ENCODE measurements at regions not wholly inside any gene's neighbourhood (a gene's known extent, or its start where the extent isn't known, plus 50 kb on each side); places are given as distances from the start of the nearest gene placed in this dataset.

- TF ChIP-seq CTCF (conservative IDR thresholded peaks at IDR 0.05; ENCODE audit: low read depth) = no peak
- CTCF ChIA-PET = no interaction called here
- H3K27ac ChIP-seq = no peak overlapping the region
- POLR2A ChIA-PET (ENCODE audit: low non-redundant PET) = no interaction called here
- DNase-seq (ENCODE audit: low spot score) = no peak
These were observed 67.8 kb downstream of the SHANK2 start for GRCh38 chr11:71184421-71185210.

GRCh38 chr11:71183878-71184277, 68.5 kb downstream of the SHANK2 start:
- DNase-seq (ENCODE audit: low spot score) = no peak
- TF ChIP-seq CTCF (conservative IDR thresholded peaks at IDR 0.05; ENCODE audit: low read depth) = no peak
- POLR2A ChIA-PET (ENCODE audit: low non-redundant PET) = no interaction called here

GRCh38 chr11:71182791-71183677, 69.3 kb downstream of the SHANK2 start:
- TF ChIP-seq CTCF (conservative IDR thresholded peaks at IDR 0.05; ENCODE audit: low read depth) = no peak
- H3K27ac ChIP-seq = no peak overlapping the region
- CTCF ChIA-PET = interaction anchor here (0.6 kb wide), 1 partner anchor 189 kb away, joined by 3 read pairs; no protein-coding TSS in a partner anchor
- POLR2A ChIA-PET (ENCODE audit: low non-redundant PET) = no interaction called here
- no peak for DNase-seq (ENCODE audit: low spot score)

More at GRCh38 chr11:71183878-71184277, 68.5 kb downstream of the SHANK2 start:
- CTCF ChIA-PET = interaction anchor here (0.6 kb wide), 1 partner anchor 188 kb away, joined by 3 read pairs; no protein-coding TSS in a partner anchor
- H3K27ac ChIP-seq = no peak overlapping the region

GRCh38 chr11:71181566-71181965, 70.8 kb downstream of the SHANK2 start:
- no peak overlapping the region for H3K27ac ChIP-seq
- POLR2A ChIA-PET (ENCODE audit: low non-redundant PET) = no interaction called here
- CTCF ChIA-PET = no interaction called here
- no peak for DNase-seq (ENCODE audit: low spot score)
- no peak for TF ChIP-seq CTCF (conservative IDR thresholded peaks at IDR 0.05; ENCODE audit: low read depth)

GRCh38 chr11:71180694-71181470, 71.5 kb downstream of the SHANK2 start:
- ChIA-PET POLR2A (ENCODE audit: low non-redundant PET) (no interaction called here), CTCF (no interaction called here)

More at GRCh38 chr11:71180694-71181470, 71.5 kb downstream of the SHANK2 start:
- H3K27ac ChIP-seq = no peak overlapping the region
- TF ChIP-seq CTCF (conservative IDR thresholded peaks at IDR 0.05; ENCODE audit: low read depth) = no peak
- no peak for DNase-seq (ENCODE audit: low spot score)

Measured in RWPE1 (cell line).